Tongue (tissue), 1 donor: ENCODE measurements at regions not wholly inside any gene's neighbourhood (a gene's known extent, or its start where the extent isn't known, plus 50 kb on each side); places are given as distances from the start of the nearest gene placed in this dataset.
"Not testable (repeated sequence)": the region's sequence is repeated elsewhere in the genome, so short reads cannot be mapped to it uniquely, and the experiment has no call there.

Source experiments
- DNase-seq: peaks from one replicate; pipeline ENCODE4 v3.0.0-alpha.2; 2015

GRCh38 chrX:133483771-133484170 is 68.5 kb upstream of the GPC4 start:
- DNase-seq, result not testable (repeated sequence)

DNA sequence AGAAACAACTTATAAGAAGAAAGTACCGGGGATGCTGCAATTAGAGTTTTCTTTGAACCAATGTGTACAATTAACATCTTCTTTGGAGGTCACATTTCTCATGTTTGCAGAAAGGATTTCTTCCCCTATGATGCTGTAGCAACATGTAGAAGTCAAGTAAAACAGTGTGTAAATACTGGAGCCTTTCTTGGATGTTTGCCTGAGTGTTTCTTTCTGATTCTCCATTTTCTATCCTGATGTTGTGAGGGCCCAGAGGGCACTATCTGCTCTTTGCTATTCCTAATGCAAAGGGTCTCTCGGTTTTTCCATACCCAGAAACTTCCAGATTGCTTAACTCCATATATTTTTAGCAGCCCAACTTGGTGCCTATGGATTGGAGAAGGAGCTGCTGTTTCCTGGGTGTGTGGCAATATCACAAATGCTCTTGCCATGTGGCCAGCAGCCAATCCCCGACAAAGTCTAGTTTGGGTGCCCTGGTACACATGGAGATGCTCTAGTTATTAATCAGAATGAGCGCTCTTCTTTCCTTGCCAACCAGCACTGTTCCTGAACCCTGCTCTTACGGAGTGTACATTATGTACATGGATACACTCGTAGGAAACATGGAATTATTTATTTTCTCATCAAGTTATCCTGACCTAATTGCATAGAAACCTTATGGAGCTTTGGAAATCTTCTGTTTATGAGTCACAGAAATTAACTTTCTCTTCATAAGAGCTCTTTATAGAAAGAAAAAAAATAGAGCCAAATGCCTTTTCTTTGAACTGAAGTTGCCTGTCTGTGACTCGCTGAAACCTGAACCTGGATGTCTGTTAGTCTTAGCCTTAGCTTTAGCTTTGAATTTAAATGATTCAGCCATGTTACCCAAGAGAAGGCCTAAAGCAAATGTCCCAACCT is 67.0 kb upstream of the GPC4 start:
- peak; percentile 47 for DNase-seq

DNA sequence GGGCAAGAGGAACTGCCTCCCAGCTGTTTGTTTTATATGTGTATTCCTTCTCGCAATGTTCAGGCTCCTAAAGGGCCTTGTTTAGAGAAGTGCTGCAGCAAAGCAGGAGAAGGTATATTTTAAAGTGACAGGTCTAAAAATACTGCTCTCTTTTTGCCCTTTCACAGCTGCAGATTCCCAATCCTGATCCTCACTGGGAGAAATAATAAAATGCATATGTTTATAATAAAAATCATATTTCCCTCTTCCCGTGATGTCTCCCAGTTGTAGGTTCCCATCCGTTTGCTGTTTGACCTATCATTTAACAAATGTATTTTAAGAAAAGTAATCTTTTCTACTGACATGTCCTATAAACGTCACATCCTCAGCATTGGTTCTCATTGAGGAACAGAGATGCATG is 62.7 kb upstream of the GPC4 start:
- peak; percentile 25 for DNase-seq

- no peak for DNase-seq
Measured at GRCh38 chrX:133475953-133476352, 60.7 kb upstream of the GPC4 start.

DNA sequence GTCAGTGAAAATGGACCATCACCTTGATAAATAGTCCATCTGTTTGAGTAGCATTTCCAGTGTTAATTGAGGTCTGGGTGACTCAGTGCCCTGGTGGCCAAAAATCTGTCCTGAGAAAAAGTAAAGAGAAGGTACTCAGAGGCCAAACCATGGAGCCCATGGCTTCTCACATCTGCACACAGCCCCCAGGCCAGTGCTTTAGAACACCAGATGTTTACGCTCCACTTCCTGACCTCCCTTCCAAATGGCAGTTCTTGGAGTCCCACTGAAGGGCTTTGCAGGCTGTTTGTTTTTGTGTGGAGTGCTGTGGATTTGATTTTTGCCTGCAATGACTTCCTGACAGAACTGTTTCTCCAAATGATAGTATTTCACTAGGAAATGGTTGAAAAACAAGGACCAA is 60.2 kb upstream of the GPC4 start:
- DNase-seq, result peak; percentile 76

DNA sequence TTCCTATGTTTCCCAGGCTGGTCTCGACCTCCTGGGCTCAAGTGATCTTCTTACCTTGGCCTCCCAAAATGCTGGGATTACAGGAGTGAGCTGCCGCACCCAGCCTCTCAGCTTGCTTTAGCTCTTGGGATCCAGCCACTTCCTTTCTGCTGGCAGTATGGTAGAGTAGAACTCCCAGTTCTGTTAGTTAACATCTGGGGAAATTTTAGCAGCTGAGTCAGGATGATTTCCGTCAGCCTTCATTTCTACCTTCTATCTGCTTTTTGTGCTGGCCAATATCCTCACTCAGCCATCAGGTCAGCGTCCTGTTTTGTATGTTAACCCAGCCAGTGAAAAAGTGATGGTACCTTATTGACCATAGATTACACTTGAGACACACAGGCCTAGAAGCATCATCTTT is 59.3 kb upstream of the GPC4 start:
- DNase-seq, result no peak

DNA sequence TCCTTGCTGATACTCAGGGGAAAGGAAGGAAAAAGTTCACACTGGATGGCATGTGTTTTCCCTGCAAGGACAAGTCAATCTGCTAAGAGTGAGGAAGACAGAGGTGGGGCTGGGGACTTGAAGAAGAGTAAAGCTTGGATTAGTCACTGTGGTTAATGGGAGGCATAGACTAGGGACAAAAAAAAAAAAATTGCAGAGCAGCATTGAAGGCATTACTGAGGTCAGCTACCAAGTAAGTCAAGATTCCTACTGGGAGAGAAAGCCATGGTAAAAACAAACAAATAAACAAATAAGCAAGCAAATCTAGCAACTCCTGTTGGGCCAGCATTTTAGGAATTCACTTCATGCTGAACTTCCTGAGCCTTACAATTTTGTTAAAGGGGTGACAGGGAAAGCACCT is 58.2 kb upstream of the GPC4 start:
- DNase-seq, result no peak

DNA sequence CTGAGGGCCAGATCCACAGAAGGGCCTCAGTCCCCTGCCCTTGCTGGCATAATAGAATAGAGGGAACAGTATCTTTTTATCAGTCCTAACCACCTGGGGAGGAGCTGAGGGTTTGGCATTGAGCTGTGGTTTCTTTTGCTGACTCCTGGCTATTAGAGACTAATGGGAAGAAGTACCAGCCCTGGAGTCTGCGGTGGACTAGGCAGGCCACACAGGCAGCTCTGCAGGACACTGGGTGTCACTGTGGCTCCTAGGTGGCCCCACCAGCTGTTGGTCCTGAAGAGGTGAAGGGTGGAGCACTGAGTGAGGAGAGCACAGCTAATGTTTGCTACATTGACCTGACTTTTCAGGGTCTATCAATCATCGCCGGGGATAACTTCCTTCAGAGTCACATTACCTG is 52.8 kb upstream of the GPC4 start:
- DNase-seq, result no peak

DNA sequence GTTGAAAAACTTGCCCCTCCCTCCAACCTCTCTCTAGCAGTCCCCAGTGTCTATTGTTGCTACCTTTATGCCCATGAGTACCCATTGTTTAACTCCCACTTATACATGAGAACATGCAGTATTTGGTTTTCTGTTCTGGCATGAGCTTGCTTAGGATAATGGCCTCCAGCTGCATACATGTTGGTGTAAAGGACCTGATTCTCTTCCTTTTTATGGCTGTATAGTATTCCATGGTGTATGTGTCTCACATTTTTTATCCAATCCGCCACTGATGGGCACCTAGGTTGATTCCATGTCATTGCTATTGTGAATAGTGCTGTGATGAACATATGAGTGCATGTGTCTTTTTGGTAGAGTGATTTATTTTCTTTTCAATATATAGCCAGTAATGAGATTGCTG is 50.0 kb upstream of the GPC4 start:
- no peak for DNase-seq
